HG03460 (cell line): ENCODE measurements at regions not wholly inside any gene's neighbourhood (a gene's known extent, or its start where the extent isn't known, plus 50 kb on each side); places are given as distances from the start of the nearest gene placed in this dataset.

Experiments
- ATAC-seq: cut with Tn5 transposase; IDR thresholded peaks from one replicate; pipeline ENCODE4 v1.9.1; 2021; ENCODE audit not compliant: unreplicated experiment

- ATAC-seq = no peak
Measured at GRCh38 chr5:144103611-144104485, 66.6 kb downstream of the YIPF5 start.

- no peak for ATAC-seq
Measured at GRCh38 chr5:144105371-144105770, 65.1 kb downstream of the YIPF5 start.

GRCh38 chr5:144108131-144108530, 62.3 kb downstream of the YIPF5 start:
- no peak for ATAC-seq
